SK-N-MC (cell line): ENCODE measurements at regions not wholly inside any gene's neighbourhood (a gene's known extent, or its start where the extent isn't known, plus 50 kb on each side); places are given as distances from the start of the nearest gene placed in this dataset.

Experiments used
- EZH2 ChIP-seq: fragments of 200-600 bp; sonication (generic); IDR thresholded peaks from one replicate; pipeline ENCODE4 v1.6.1; 2017; ENCODE audit warnings: antibody characterized with exemption
- FOXP2 ChIP-seq: optimal IDR thresholded peaks from 2 replicates; pipeline ENCODE3; 2011; ENCODE audit warnings: mild to moderate bottlenecking, moderate library complexity; ENCODE audit not compliant: insufficient read depth; ENCODE audit errors: extremely low read length, control extremely low read depth
- POLR2AphosphoS5 ChIP-seq: IDR thresholded peaks from 2 replicates; pipeline ENCODE4 v1.6.1; 2012; ENCODE audit warnings: mild to moderate bottlenecking, low read depth, low read length, borderline replicate concordance

DNA sequence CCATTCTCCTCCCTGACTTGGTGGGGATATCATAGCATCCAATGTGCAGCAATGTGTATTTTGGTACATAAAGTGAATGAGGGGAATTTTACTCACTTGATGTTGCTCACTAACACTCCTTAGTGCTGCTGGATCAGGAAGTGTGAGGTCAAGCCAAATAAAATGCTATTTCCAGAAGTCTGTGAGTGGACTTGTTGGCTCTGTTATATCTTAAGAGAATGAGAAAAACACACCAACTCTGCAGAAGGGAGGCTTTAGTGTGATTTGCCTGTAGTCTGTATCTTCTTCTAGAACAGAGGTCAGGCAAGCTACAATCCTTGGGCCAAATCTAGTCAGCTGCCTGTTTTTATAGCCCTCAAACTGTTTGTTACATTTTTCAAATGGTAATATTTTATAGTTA is 154.3 kb downstream of the POLR1F start:
- TF ChIP-seq POLR2AphosphoS5: no peak
- no peak for TF ChIP-seq EZH2
- TF ChIP-seq FOXP2: no peak
